Endothelial cell of umbilical vein (primary cell): ENCODE measurements at regions not wholly inside any gene's neighbourhood (a gene's known extent, or its start where the extent isn't known, plus 50 kb on each side); places are given as distances from the start of the nearest gene placed in this dataset.

Source experiments
- BruUV-seq: library from RNA; stranded (reverse); fragments of 400-500 nt; replicated peaks from 2 replicates; lab custom pipeline; 2021; lab: Mats Ljungman, UMichigan
- CTCF ChIA-PET: fragments of 300-600, 350-600 bp; sonication (Branson Sonifier 250); formaldehyde crosslinking; loops from one replicate; lab custom pipeline; 2021; ENCODE audit warnings: antibody characterized with exemption, inconsistent platforms; lab: Charles Lee
- POLR2A ChIA-PET: fragments of 300-600, 350-600 bp; sonication (Branson Sonifier 250); formaldehyde crosslinking; loops from one replicate; lab custom pipeline; 2021; ENCODE audit warnings: antibody characterized with exemption, inconsistent platforms; lab: Charles Lee
- DNase-seq: peaks from one replicate; pipeline ENCODE4 v3.0.0-alpha.2; 2011; ENCODE audit warnings: low read depth, low spot score
- FAIRE-seq: peaks from 2 replicates; lab custom pipeline; 2011; peaks lifted over from hg19 to GRCh38; lab: Jason Lieb, UNC
- H2AFZ ChIP-seq: 2 replicates; pipeline ENCODE4 v1.6.0; 2012; ENCODE audit warnings: low read depth, low read length, control low read depth, inconsistent platforms
- H3K27ac ChIP-seq: 2 replicates; pipeline ENCODE4 v1.5.1; 2011; ENCODE audit warnings: low read depth, mild to moderate bottlenecking, control low read depth, low read length, moderate library complexity; ENCODE audit not compliant: insufficient read depth
- H3K27me3 ChIP-seq, 2 experiments: 2 replicates each; pipeline versions ENCODE4 v1.6.0 to v1.6.1; 2011; ENCODE audit warnings: low read length in 2 of 2, mixed read lengths in 1 of 2; ENCODE audit not compliant: control insufficient read depth in 2 of 2, insufficient read depth in 2 of 2
- H3K36me3 ChIP-seq, 2 experiments: 2 replicates in 1 of 2; 3 replicates in 1 of 2; pipeline ENCODE4 v1.5.1; 2011; ENCODE audit warnings: low read length in 2 of 2, mild to moderate bottlenecking in 1 of 2, moderate library complexity in 1 of 2; ENCODE audit not compliant: control insufficient read depth in 2 of 2, insufficient read depth in 2 of 2; ENCODE audit errors: extremely low read depth in 1 of 2
- H3K4me1 ChIP-seq: 3 replicates; pipeline ENCODE4 v1.5.1; 2011; ENCODE audit warnings: mild to moderate bottlenecking, low read length; ENCODE audit not compliant: control insufficient read depth, insufficient read depth; ENCODE audit errors: extremely low read depth
- H3K4me2 ChIP-seq: 2 replicates; pipeline ENCODE4 v1.6.1; 2011; ENCODE audit warnings: low read length, control low read depth, mixed read lengths; ENCODE audit not compliant: insufficient read depth
- H3K4me3 ChIP-seq, 3 experiments: fragments of 200-600 bp in 1 of 3; sonication (generic), shearing (Covaris generic) in 1 of 3; replicated peaks in 1 of 3; 2 replicates each; pipeline ENCODE4 v1.5.1; 2011 to 2016; ENCODE audit warnings: control low read depth in 3 of 3, low read length in 3 of 3, mild to moderate bottlenecking in 2 of 3, inconsistent platforms in 1 of 3, low read depth in 1 of 3, moderate library complexity in 1 of 3; ENCODE audit not compliant: insufficient read depth in 1 of 3
- H3K79me2 ChIP-seq: 2 replicates; pipeline ENCODE4 v1.6.0; 2012; ENCODE audit warnings: low read length, inconsistent platforms; ENCODE audit not compliant: control insufficient read depth, insufficient read depth
- H3K9ac ChIP-seq: replicated peaks from 2 replicates; pipeline ENCODE3; 2011; ENCODE audit warnings: low read length, control low read depth; ENCODE audit not compliant: insufficient read depth; ENCODE audit errors: extremely low read depth
- H3K9me1 ChIP-seq: replicated peaks from 3 replicates; pipeline ENCODE4 v1.6.0; 2011; ENCODE audit warnings: mild to moderate bottlenecking, low read length; ENCODE audit not compliant: control insufficient read depth, insufficient read depth; ENCODE audit errors: extremely low read depth
- H3K9me3 ChIP-seq: replicated peaks from 2 replicates; pipeline ENCODE4 v1.5.1; 2012; ENCODE audit warnings: low read length, inconsistent platforms; ENCODE audit not compliant: control insufficient read depth, insufficient read depth
- H4K20me1 ChIP-seq: replicated peaks from 2 replicates; pipeline ENCODE3; 2011; ENCODE audit warnings: mild to moderate bottlenecking, low read length; ENCODE audit not compliant: control insufficient read depth, insufficient read depth; ENCODE audit errors: extremely low read depth
- CTCF ChIP-seq, 2 donors: IDR thresholded peaks; 1 replicate in 1 of 2; 2 replicates in 1 of 2; pipeline ENCODE4 v1.5.1; 2011; ENCODE audit warnings: low read length in 2 of 2, mild to moderate bottlenecking in 2 of 2, moderate library complexity in 2 of 2, control low read depth in 1 of 2, inconsistent platforms in 1 of 2, low read depth in 1 of 2; ENCODE audit not compliant: insufficient read depth in 1 of 2; ENCODE audit errors: extremely low read depth in 1 of 2
- EZH2 ChIP-seq: IDR thresholded peaks from 2 replicates; pipeline ENCODE4 v1.6.1; 2012; ENCODE audit warnings: borderline replicate concordance, low read depth, mild to moderate bottlenecking, moderate library complexity, low read length, inconsistent platforms; ENCODE audit not compliant: severe bottlenecking
- FOS ChIP-seq: IDR thresholded peaks from 2 replicates; pipeline ENCODE4 v1.6.1; 2011; ENCODE audit warnings: mild to moderate bottlenecking, low read length, moderate library complexity, borderline replicate concordance; ENCODE audit not compliant: insufficient read depth
- GATA2 ChIP-seq: IDR thresholded peaks from 2 replicates; pipeline ENCODE4 v1.7.0; 2011; ENCODE audit warnings: low read depth, mild to moderate bottlenecking, moderate library complexity, mixed read lengths, low read length; ENCODE audit not compliant: insufficient read length, insufficient read depth
- JUN ChIP-seq: IDR thresholded peaks from 2 replicates; pipeline ENCODE4 v1.6.1; 2011; ENCODE audit warnings: borderline replicate concordance, low read depth; ENCODE audit not compliant: insufficient read length, insufficient read depth
- MAX ChIP-seq: IDR thresholded peaks from 2 replicates; pipeline ENCODE4 v1.6.1; 2011; ENCODE audit not compliant: insufficient read depth, insufficient read length
- MYC ChIP-seq: IDR thresholded peaks from one replicate; pipeline ENCODE4 v1.6.1; 2011; ENCODE audit warnings: mild to moderate bottlenecking, low read depth, low read length
- POLR2A ChIP-seq: IDR thresholded peaks from 2 replicates; pipeline ENCODE4 v1.6.1; 2012; ENCODE audit warnings: low read depth, mild to moderate bottlenecking, control low read depth, low read length
- POLR2AphosphoS5 ChIP-seq: IDR thresholded peaks from 2 replicates; pipeline ENCODE4 v1.6.1; 2012; ENCODE audit warnings: low read depth, mild to moderate bottlenecking, control low read depth, low read length, moderate library complexity; ENCODE audit not compliant: insufficient read depth
- dilution Hi-C: fragments of 300-500 bp; cut with MboI; formaldehyde crosslinking; loops from one replicate; pipeline ENCODE4 v1.15.0; 2019; ENCODE audit warnings: low sequenced_read_pairs; ENCODE audit not compliant: extremely low pct_ligation_motif_present
- intact Hi-C: fragments of 100-400 bp; cut with micrococcal nuclease; formaldehyde crosslinking; loops from one replicate; pipeline ENCODE4 v1.10.0; 2022

GRCh38 chr3:139259398-139259797 is 84.4 kb upstream of the MRPS22 start:
- Histone ChIP-seq H3K4me2 (no peak overlapping the region), H4K20me1 (no peaks in the 10 kb centered on the region), H3K4me1 (no peaks in the 10 kb centered on the region), H3K9me1 (no peaks in the 10 kb centered on the region), H3K36me3 (no peaks in the 10 kb centered on the region), H3K27ac (no peak overlapping the region), H3K79me2 (no peaks in the 10 kb centered on the region), H2AFZ (no peak overlapping the region), H3K9me3 (no peaks in the 10 kb centered on the region), H3K9ac (no peak overlapping the region), H3K4me3 (no peak overlapping the region), H3K27me3 (no peaks in the 10 kb centered on the region)
- TF ChIP-seq JUN: no peak
- TF ChIP-seq POLR2A: no peak
- TF ChIP-seq MYC: no peak
- no peak for TF ChIP-seq CTCF (IDR thresholded peaks at IDR 0.05; ENCODE audit: extremely low read depth in 1 of 2, insufficient read depth in 1 of 2, low read depth in 1 of 2, low read length in 2 of 2)
- no peak for TF ChIP-seq EZH2
- TF ChIP-seq MAX: no peak
- TF ChIP-seq POLR2AphosphoS5: no peak
- TF ChIP-seq GATA2: no peak
- no peak for TF ChIP-seq FOS
- dilution Hi-C loops: no loop called here
- no peak for DNase-seq
- CTCF ChIA-PET: no interaction called here
- BruUV-seq: no TSS peak
- intact Hi-C loops: no loop called here
- POLR2A ChIA-PET: no interaction called here
- FAIRE-seq: no peak
